Progenitor cell of endocrine pancreas (in vitro differentiated cells): ENCODE measurements at regions not wholly inside any gene's neighbourhood (a gene's known extent, or its start where the extent isn't known, plus 50 kb on each side); places are given as distances from the start of the nearest gene placed in this dataset.

Experiments
- DNase-seq: peaks from one replicate; pipeline ENCODE4 v3.0.0; 2021; ENCODE audit warnings: low spot score; ENCODE audit not compliant: unreplicated experiment
- H3K27ac Mint-ChIP-seq: 2 replicates; pipeline ENCODE4 v1.8.0; 2021; ENCODE audit warnings: mild to moderate bottlenecking, moderate library complexity, mixed read lengths
- H3K27me3 Mint-ChIP-seq: 2 replicates; pipeline ENCODE4 v1.8.0; 2021; ENCODE audit warnings: mixed read lengths
- H3K36me3 Mint-ChIP-seq: 2 replicates; pipeline ENCODE4 v1.8.0; 2022; ENCODE audit warnings: mixed read lengths; ENCODE audit not compliant: insufficient read depth
- H3K4me1 Mint-ChIP-seq: 2 replicates; pipeline ENCODE4 v1.8.0; 2021; ENCODE audit warnings: low read depth, mixed read lengths
- H3K4me3 Mint-ChIP-seq: 2 replicates; pipeline ENCODE4 v1.8.0; 2021; ENCODE audit warnings: low read depth, mild to moderate bottlenecking, moderate library complexity, mixed read lengths
- H3K9me3 Mint-ChIP-seq: 2 replicates; pipeline ENCODE4 v1.8.0; 2021; ENCODE audit warnings: low read depth, mixed read lengths
- CTCF ChIP-seq: fragments of 200-600 bp; sonication (generic); IDR thresholded peaks from one replicate; pipeline ENCODE4 v1.5.0; 2021; ENCODE audit warnings: antibody characterized with exemption, mild to moderate bottlenecking; ENCODE audit not compliant: unreplicated experiment

- TF ChIP-seq CTCF = peak; percentile 92
- Mint-ChIP-seq H3K27me3 (peaks cover 3% of the 10 kb centered on the region), H3K4me3 (no peak overlapping the region), H3K4me1 (peaks cover 4% of the 10 kb centered on the region), H3K27ac (no peak overlapping the region), H3K36me3 (no peaks in the 10 kb centered on the region), H3K9me3 (no peaks in the 10 kb centered on the region)
- peak; percentile 71 for DNase-seq
Measured at GRCh38 chr12:28872654-28873268, 276.3 kb upstream of the FAR2 start.

- DNase-seq = no peak
- Mint-ChIP-seq H3K27ac (no peak overlapping the region), H3K36me3 (no peaks in the 10 kb centered on the region), H3K9me3 (no peaks in the 10 kb centered on the region), H3K27me3 (peaks cover 5% of the 10 kb centered on the region), H3K4me3 (no peak overlapping the region), H3K4me1 (no peaks in the 10 kb centered on the region)
- no peak for TF ChIP-seq CTCF
Measured at GRCh38 chr12:28874758-28875157, 274.3 kb upstream of the FAR2 start.

GRCh38 chr12:28876196-28876798 is 272.8 kb upstream of the FAR2 start:
- TF ChIP-seq CTCF = no peak
- Mint-ChIP-seq H3K4me1 (no peaks in the 10 kb centered on the region), H3K27ac (no peak overlapping the region), H3K9me3 (no peaks in the 10 kb centered on the region), H3K4me3 (no peak overlapping the region), H3K27me3 (peaks cover 5% of the 10 kb centered on the region), H3K36me3 (no peaks in the 10 kb centered on the region)
- DNase-seq = no peak

- Mint-ChIP-seq H3K36me3 (no peaks in the 10 kb centered on the region), H3K27ac (no peak overlapping the region), H3K4me1 (no peaks in the 10 kb centered on the region), H3K9me3 (no peaks in the 10 kb centered on the region), H3K4me3 (no peak overlapping the region), H3K27me3 (peaks cover 5% of the 10 kb centered on the region)
- no peak for TF ChIP-seq CTCF
- DNase-seq = no peak
Measured at GRCh38 chr12:28877854-28878253, 271.2 kb upstream of the FAR2 start.

GRCh38 chr12:28878629-28879028 is 270.4 kb upstream of the FAR2 start:
- Mint-ChIP-seq H3K36me3 (no peaks in the 10 kb centered on the region), H3K27me3 (peaks cover 5% of the 10 kb centered on the region), H3K27ac (no peak overlapping the region)

More at GRCh38 chr12:28878629-28879028, 270.4 kb upstream of the FAR2 start:
- no peak for DNase-seq
- H3K4me1 Mint-ChIP-seq = no peaks in the 10 kb centered on the region
- no peaks in the 10 kb centered on the region for H3K9me3 Mint-ChIP-seq
- H3K4me3 Mint-ChIP-seq = no peak overlapping the region
- no peak for TF ChIP-seq CTCF
